H1 (cell line): ENCODE measurements at regions not wholly inside any gene's neighbourhood (a gene's known extent, or its start where the extent isn't known, plus 50 kb on each side); places are given as distances from the start of the nearest gene placed in this dataset.

ENCODE experiments used
- CEBPB ChIP-seq: IDR thresholded peaks from 2 replicates; pipeline ENCODE4 v1.6.1; 2012; ENCODE audit warnings: low read depth, low read length
- CTCF ChIP-seq, 3 experiments: IDR thresholded peaks; 1 replicate in 2 of 3; 2 replicates in 1 of 3; pipeline versions ENCODE4 v1.5.1 to v1.6.1; 2011; ENCODE audit warnings: low read length in 3 of 3, mild to moderate bottlenecking in 3 of 3, inconsistent platforms in 2 of 3, low read depth in 1 of 3, moderate library complexity in 1 of 3; ENCODE audit not compliant: insufficient read depth in 1 of 3; ENCODE audit errors: control extremely low read depth in 1 of 3
- E2F6 ChIP-seq: IDR thresholded peaks from 2 replicates; pipeline ENCODE4 v1.6.1; 2012; ENCODE audit warnings: inconsistent platforms
- EP300 ChIP-seq, 2 experiments: IDR thresholded peaks; 1 replicate in 1 of 2; 2 replicates in 1 of 2; pipeline ENCODE4 v1.6.1; 2011 to 2012; ENCODE audit warnings: low read depth in 2 of 2, low read length in 2 of 2, mild to moderate bottlenecking in 2 of 2, borderline replicate concordance in 1 of 2, inconsistent platforms in 1 of 2, moderate library complexity in 1 of 2
- HDAC2 ChIP-seq, 2 experiments: fragments of 300-600 bp in 1 of 2; sonication (generic) in 1 of 2; IDR thresholded peaks; 2 replicates each; pipeline ENCODE4 v1.6.1; 2011 to 2012; ENCODE audit warnings: low read depth in 2 of 2, low read length in 2 of 2, mild to moderate bottlenecking in 2 of 2, moderate library complexity in 2 of 2, borderline replicate concordance in 1 of 2, inconsistent platforms in 1 of 2
- MAFK ChIP-seq: IDR thresholded peaks from 2 replicates; pipeline ENCODE4 v1.6.1; 2012; ENCODE audit warnings: low read depth, mild to moderate bottlenecking, improper control_type of control experiment, low read length
- RXRA ChIP-seq: IDR thresholded peaks from 2 replicates; pipeline ENCODE4 v1.6.1; 2011; ENCODE audit warnings: low read depth, mild to moderate bottlenecking, low read length, moderate library complexity; ENCODE audit not compliant: insufficient read depth
- SIN3A ChIP-seq, 2 experiments: IDR thresholded peaks in 1 of 2; conservative IDR thresholded peaks in 1 of 2; 2 replicates each; pipeline ENCODE4 v1.6.1; 2011 to 2012; ENCODE audit warnings: low read length in 2 of 2, improper control_type of control experiment in 1 of 2, low read depth in 1 of 2, mild to moderate bottlenecking in 1 of 2
- TBP ChIP-seq: IDR thresholded peaks from 2 replicates; pipeline ENCODE4 v1.6.1; 2011; ENCODE audit warnings: low read depth, low read length, improper control_type of control experiment
- ZNF274 ChIP-seq: IDR thresholded peaks from 2 replicates; pipeline ENCODE4 v1.7.0; 2012; ENCODE audit warnings: low read length, borderline replicate concordance; ENCODE audit errors: extremely low read depth

GRCh38 chr14:40393143-40393542 is 960.9 kb upstream of the FBXO33 start (continued):
- TF ChIP-seq CTCF (IDR thresholded peaks at IDR 0.05; ENCODE audit: control extremely low read depth in 1 of 3, insufficient read depth in 1 of 3, low read depth in 1 of 3, low read length in 3 of 3) (no peak), RXRA (no peak), ZNF274 (no peak), EP300 (IDR thresholded peaks at IDR 0.05; ENCODE audit: borderline replicate concordance in 1 of 2, low read depth in 2 of 2, low read length in 2 of 2) (no peak), HDAC2 (IDR thresholded peaks at IDR 0.05; ENCODE audit: borderline replicate concordance in 1 of 2, low read depth in 2 of 2, low read length in 2 of 2) (no peak), SIN3A (conservative IDR thresholded peaks at IDR 0.05 in 1 of 2, IDR thresholded peaks at IDR 0.05 in 1 of 2; ENCODE audit: low read depth in 1 of 2, low read length in 2 of 2) (no peak), TBP (no peak), CEBPB (no peak), MAFK (no peak), E2F6 (no peak)
